HEK293 (cell line): ENCODE measurements at regions not wholly inside any gene's neighbourhood (a gene's known extent, or its start where the extent isn't known, plus 50 kb on each side); places are given as distances from the start of the nearest gene placed in this dataset.

Experiments used
- CTCF ChIA-PET: fragments of 350-600 bp; formaldehyde crosslinking; extraction: SDS; loops from one replicate; lab custom pipeline; 2021; ENCODE audit warnings: antibody characterized with exemption; lab: Yijun Ruan, JAX
- POLR2A ChIA-PET: fragments of 300-600 bp; formaldehyde crosslinking; extraction: SDS; loops from one replicate; lab custom pipeline; 2020; ENCODE audit warnings: antibody characterized with exemption, inconsistent platforms; lab: Yijun Ruan, JAX
- H3K27ac ChIP-seq: fragments of 200-500 bp; sonication (Bioruptor generic); 2 replicates; pipeline ENCODE4 v1.5.1; 2014; ENCODE audit warnings: low read depth, low read length, control low read depth, inconsistent platforms; ENCODE audit errors: extremely low read depth
- H3K36me3 ChIP-seq, 2 experiments: fragments of 200-500 bp in 1 of 2; sonication (Bioruptor generic) in 1 of 2; 1 replicate in 1 of 2; 2 replicates in 1 of 2; pipeline ENCODE4 v1.5.1; 2014 to 2017; ENCODE audit warnings: inconsistent platforms in 2 of 2, low read length in 2 of 2; ENCODE audit not compliant: control insufficient read depth in 2 of 2, insufficient read depth in 1 of 2
- H3K4me1 ChIP-seq: fragments of 200-500 bp; sonication (Bioruptor generic); 2 replicates; pipeline ENCODE4 v1.5.1; 2014; ENCODE audit warnings: mild to moderate bottlenecking, low read length, inconsistent platforms; ENCODE audit not compliant: control insufficient read depth, insufficient read depth
- H3K4me3 ChIP-seq: 2 replicates; pipeline ENCODE4 v1.5.1; 2011; ENCODE audit warnings: low read depth, mild to moderate bottlenecking, control low read depth, low read length, moderate library complexity
- H3K9me3 ChIP-seq: fragments of 200-500 bp; sonication (Bioruptor generic); 2 replicates; pipeline ENCODE4 v1.5.1; 2014; ENCODE audit warnings: low read depth, low read length, inconsistent platforms; ENCODE audit not compliant: control insufficient read depth, insufficient read depth
- KLF1 ChIP-seq: fragments of 450-650 bp; formaldehyde crosslinking; IDR thresholded peaks from 2 replicates; pipeline ENCODE4 v1.5.1; 2016; ENCODE audit warnings: missing biosample characterization, missing genetic modification characterization
- YY1 ChIP-seq: fragments of 450-650 bp; formaldehyde crosslinking; IDR thresholded peaks from 2 replicates; pipeline ENCODE4 v1.5.1; 2018; ENCODE audit warnings: missing biosample characterization, missing genetic modification characterization
- YY2 ChIP-seq: fragments of 450-650 bp; formaldehyde crosslinking; IDR thresholded peaks from 2 replicates; pipeline ENCODE4 v1.5.1; 2016; ENCODE audit warnings: missing biosample characterization, missing genetic modification characterization
- ZBTB26 ChIP-seq: fragments of 450-650 bp; formaldehyde crosslinking; optimal IDR thresholded peaks from 2 replicates; pipeline ENCODE3; 2016; ENCODE audit warnings: missing biosample characterization, mild to moderate bottlenecking, missing genetic modification characterization
- ZBTB44 ChIP-seq: fragments of 450-650 bp; IDR thresholded peaks from 2 replicates; pipeline ENCODE4 v1.5.1; 2018; ENCODE audit warnings: missing biosample characterization, mild to moderate bottlenecking, missing genetic modification characterization
- ZFP69B ChIP-seq: fragments of 450-650 bp; formaldehyde crosslinking; IDR thresholded peaks from 2 replicates; pipeline ENCODE4 v1.5.1; 2016; ENCODE audit warnings: missing biosample characterization, missing genetic modification characterization
- ZNF112 ChIP-seq: fragments of 450-650 bp; formaldehyde crosslinking; IDR thresholded peaks from 2 replicates; pipeline ENCODE4 v1.5.0; 2017; ENCODE audit warnings: missing biosample characterization, missing genetic modification characterization
- ZNF174 ChIP-seq: fragments of 450-650 bp; formaldehyde crosslinking; IDR thresholded peaks from 2 replicates; pipeline ENCODE4 v1.5.0; 2017; ENCODE audit warnings: missing biosample characterization, mild to moderate bottlenecking, missing genetic modification characterization
- ZNF18 ChIP-seq: fragments of 450-650 bp; formaldehyde crosslinking; IDR thresholded peaks from 2 replicates; pipeline ENCODE4 v1.5.1; 2016; ENCODE audit warnings: missing biosample characterization, missing genetic modification characterization
- ZNF19 ChIP-seq: fragments of 450-650 bp; formaldehyde crosslinking; IDR thresholded peaks from 2 replicates; pipeline ENCODE4; 2016; ENCODE audit warnings: missing biosample characterization, missing genetic modification characterization, low read depth
- ZNF2 ChIP-seq: fragments of 450-650 bp; formaldehyde crosslinking; IDR thresholded peaks from 2 replicates; pipeline ENCODE4 v1.5.1; 2016; ENCODE audit warnings: missing biosample characterization, missing genetic modification characterization
- ZNF202 ChIP-seq: fragments of 450-650 bp; formaldehyde crosslinking; IDR thresholded peaks from 2 replicates; pipeline ENCODE4 v1.5.1; 2016; ENCODE audit warnings: missing biosample characterization, missing genetic modification characterization, borderline replicate concordance
- ZNF211 ChIP-seq: fragments of 450-650 bp; formaldehyde crosslinking; IDR thresholded peaks from 2 replicates; pipeline ENCODE4 v1.5.1; 2016; ENCODE audit warnings: low read depth, missing biosample characterization, missing genetic modification characterization
- ZNF248 ChIP-seq: fragments of 450-650 bp; formaldehyde crosslinking; IDR thresholded peaks from 2 replicates; pipeline ENCODE4 v1.5.1; 2017; ENCODE audit warnings: missing biosample characterization, missing genetic modification characterization
- ZNF280D ChIP-seq: fragments of 450-650 bp; formaldehyde crosslinking; IDR thresholded peaks from 2 replicates; pipeline ENCODE4 v1.5.1; 2016; ENCODE audit warnings: missing biosample characterization, missing genetic modification characterization
- ZNF473 ChIP-seq: fragments of 450-650 bp; formaldehyde crosslinking; IDR thresholded peaks from 2 replicates; pipeline ENCODE4 v1.5.1; 2017; ENCODE audit warnings: missing biosample characterization, missing genetic modification characterization
- ZNF560 ChIP-seq: fragments of 450-650 bp; formaldehyde crosslinking; IDR thresholded peaks from 2 replicates; pipeline ENCODE4 v1.5.1; 2017; ENCODE audit warnings: missing biosample characterization, missing genetic modification characterization, borderline replicate concordance
- ZNF830 ChIP-seq: fragments of 450-650 bp; IDR thresholded peaks from 2 replicates; pipeline ENCODE4 v1.5.0; 2018; ENCODE audit warnings: missing biosample characterization, missing genetic modification characterization, low read depth, mild to moderate bottlenecking, moderate library complexity
- ZSCAN4 ChIP-seq: fragments of 450-650 bp; formaldehyde crosslinking; IDR thresholded peaks from 2 replicates; pipeline ENCODE4 v1.5.1; 2017; ENCODE audit warnings: missing biosample characterization, missing genetic modification characterization

GRCh38 chr21:15993951-15994350 is 264.2 kb downstream of the USP25 start:
- POLR2A ChIA-PET, result no interaction called here
- TF ChIP-seq ZNF830 (no peak), ZNF280D (no peak), ZSCAN4 (tag by site-specific recombination) (no peak), YY2 (tag by site-specific recombination) (no peak), ZNF2 (tag by site-specific recombination) (no peak)
- TF ChIP-seq, all 188 proteins: peak for 0
- CTCF ChIA-PET, result interaction anchor here (0.6 to 2.9 kb wide), 2 partner anchors 9 to 1411 kb away, joined by 4 to 10 read pairs; no protein-coding TSS in a partner anchor
- Histone ChIP-seq H3K36me3 (no peaks in the 10 kb centered on the region), H3K9me3 (no peaks in the 10 kb centered on the region), H3K4me1 (peaks cover under 1% of the 10 kb centered on the region; the same call in 1 of the 2 replicates), H3K4me3 (no peak overlapping the region), H3K27ac (no peak overlapping the region)

GRCh38 chr21:15999741-16000140 is 270.0 kb downstream of the USP25 start:
- Histone ChIP-seq H3K36me3 (no peaks in the 10 kb centered on the region), H3K27ac (no peak overlapping the region), H3K9me3 (no peaks in the 10 kb centered on the region), H3K4me1 (no peaks in the 10 kb centered on the region), H3K4me3 (no peak overlapping the region)
- TF ChIP-seq ZNF248 (no peak), YY1 (tag by site-specific recombination) (no peak), ZNF18 (tag by site-specific recombination) (no peak), ZNF211 (tag by site-specific recombination) (no peak), ZNF19 (tag by site-specific recombination) (no peak), ZFP69B (tag by site-specific recombination) (no peak), ZNF174 (tag by site-specific recombination) (no peak), KLF1 (tag by site-specific recombination) (no peak), ZBTB44 (no peak), ZBTB26 (no peak), ZNF112 (no peak), ZNF560 (tag by site-specific recombination) (no peak), ZNF473 (tag by site-specific recombination) (no peak), ZNF202 (tag by site-specific recombination) (no peak)
- ChIA-PET CTCF (no interaction called here), POLR2A (no interaction called here)
